GM21619 (cell line): ENCODE measurements at regions not wholly inside any gene's neighbourhood (a gene's known extent, or its start where the extent isn't known, plus 50 kb on each side); places are given as distances from the start of the nearest gene placed in this dataset.
"Not testable (repeated sequence)": the region's sequence is repeated elsewhere in the genome, so short reads cannot be mapped to it uniquely, and the experiment has no call there.

Experiments
- ATAC-seq: cut with Tn5 transposase; IDR thresholded peaks from one replicate; pipeline ENCODE4 v1.9.1; 2021; ENCODE audit not compliant: unreplicated experiment

DNA sequence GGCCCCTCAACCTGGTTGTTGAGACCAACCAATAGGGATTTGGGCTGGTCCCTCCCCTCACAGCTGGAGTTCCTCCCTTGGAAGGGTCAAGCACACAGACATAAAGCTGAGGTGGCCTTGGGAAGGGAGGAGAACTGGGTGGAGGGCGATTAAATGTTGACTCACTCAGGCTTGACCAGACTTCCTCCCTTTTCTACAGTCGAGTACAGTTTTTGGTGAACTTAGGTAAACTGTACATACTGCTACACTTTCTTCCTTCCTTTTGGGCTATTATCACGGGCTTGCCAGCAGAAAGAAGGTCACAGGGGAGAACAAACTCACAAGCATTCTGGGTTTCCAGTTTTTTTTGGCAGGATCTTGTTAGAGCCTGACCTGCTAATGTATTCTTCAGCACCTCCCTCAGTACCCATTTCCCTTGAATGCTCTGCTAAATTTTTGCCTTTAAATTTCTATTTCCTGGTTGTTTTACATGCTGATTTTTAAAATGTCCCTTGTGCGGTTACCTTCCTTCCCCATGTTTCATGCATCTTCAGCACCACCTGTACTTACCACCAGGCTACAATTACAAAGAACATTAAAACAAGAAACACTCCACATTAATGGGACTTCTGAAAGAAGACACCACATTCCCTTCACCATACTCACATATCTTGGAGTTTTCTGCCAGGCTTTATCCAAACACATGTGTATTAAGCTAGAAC, 135.2 kb upstream of the RASGEF1B start:
- ATAC-seq: no peak

DNA sequence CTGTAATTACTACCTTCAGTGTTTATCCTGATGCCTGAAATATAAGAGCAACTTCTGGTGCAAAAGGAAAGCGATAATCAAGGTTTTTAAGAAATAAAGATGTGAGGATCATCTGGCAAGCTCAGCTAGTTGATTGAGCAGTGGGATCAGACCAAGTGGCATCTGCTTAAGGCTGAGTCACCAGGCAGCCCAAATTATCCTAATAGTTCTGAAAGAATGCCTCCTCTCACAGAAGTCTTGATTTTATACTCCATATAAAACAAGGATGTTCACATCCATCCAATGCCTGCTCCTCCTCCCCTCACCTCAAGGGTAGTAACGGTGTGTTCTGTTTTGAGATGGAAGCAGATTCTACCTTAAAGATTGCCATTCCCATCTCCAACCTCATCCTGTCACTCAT, 134.5 kb upstream of the RASGEF1B start:
- ATAC-seq: no peak

DNA sequence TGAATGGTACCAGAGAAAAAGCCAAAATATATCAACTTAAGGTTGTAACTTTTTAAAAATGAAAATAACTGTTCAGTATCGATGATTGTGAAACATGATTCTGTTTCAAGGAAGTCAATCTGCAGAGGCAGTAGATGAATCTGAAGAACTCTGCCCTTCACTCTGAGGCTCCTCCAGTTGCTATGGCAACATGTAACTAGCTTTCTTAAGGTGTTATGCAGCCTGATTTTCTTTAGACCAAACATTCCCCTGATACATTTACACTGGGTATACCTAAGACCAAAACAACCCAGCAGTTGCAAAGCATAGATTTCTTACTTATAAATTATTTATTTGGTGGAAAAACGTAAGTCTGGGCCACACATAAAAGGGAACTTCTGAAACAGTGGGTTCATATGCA, 133.6 kb upstream of the RASGEF1B start:
- no peak for ATAC-seq

DNA sequence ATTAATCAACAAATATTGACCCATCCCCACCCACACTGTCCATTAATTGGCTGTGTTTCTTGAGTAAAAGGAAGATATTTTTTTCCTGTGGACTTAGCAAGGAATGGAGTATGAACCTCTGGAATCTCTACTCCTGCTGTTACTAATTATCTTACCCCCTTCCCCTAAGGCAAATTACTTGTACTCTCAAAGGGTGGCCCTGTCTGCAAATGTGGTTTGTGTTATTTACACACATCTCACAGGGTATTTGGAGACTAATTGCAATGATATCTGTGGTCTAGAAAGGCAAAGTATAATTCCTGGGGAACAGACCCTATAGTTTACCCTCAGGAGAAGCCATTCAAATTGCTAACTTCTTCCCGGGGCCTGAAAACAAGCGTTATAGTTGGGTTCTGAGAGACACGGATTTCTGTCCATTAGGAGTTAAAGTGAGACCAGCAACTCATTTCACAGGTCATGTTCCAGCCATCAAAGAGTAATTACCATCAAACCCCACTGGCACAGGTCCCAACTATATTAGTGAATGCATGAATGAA, 133.0 kb upstream of the RASGEF1B start:
- ATAC-seq: no peak

DNA sequence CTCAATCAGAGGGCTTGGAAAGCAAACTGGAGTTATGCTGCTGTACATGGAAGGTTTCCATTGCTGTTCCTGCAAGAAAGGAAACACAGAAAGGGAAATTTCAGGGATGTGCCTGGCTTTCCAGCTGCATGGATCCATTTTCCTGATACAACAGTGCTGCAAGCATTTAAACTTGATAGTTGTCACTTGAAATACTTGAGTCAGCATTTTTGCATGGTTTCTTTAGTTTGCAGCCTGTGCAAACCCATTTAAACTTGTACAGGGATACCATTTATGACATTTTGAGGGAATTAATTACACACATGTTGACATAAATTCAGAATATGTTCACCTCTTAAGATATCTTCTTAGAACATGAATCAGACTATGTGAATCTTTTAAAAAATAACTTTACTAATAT, 131.1 kb upstream of the RASGEF1B start:
- ATAC-seq: no peak

DNA sequence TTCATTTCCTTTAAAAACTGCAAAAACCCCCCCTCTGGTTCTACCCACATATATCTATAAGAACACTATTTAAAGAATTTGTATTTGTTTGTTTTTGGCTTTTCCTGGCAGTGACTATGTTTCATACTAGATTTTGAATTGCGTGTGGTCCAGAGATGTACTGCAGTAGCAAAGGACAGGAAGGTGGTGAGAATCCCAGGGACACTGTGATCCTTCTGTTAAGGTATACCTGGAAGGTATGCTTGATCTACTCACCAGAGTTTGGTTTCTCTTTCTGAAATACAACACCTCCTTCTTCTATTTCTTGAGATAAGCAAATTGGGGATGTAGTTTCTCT, 129.6 kb upstream of the RASGEF1B start:
- no peak for ATAC-seq

DNA sequence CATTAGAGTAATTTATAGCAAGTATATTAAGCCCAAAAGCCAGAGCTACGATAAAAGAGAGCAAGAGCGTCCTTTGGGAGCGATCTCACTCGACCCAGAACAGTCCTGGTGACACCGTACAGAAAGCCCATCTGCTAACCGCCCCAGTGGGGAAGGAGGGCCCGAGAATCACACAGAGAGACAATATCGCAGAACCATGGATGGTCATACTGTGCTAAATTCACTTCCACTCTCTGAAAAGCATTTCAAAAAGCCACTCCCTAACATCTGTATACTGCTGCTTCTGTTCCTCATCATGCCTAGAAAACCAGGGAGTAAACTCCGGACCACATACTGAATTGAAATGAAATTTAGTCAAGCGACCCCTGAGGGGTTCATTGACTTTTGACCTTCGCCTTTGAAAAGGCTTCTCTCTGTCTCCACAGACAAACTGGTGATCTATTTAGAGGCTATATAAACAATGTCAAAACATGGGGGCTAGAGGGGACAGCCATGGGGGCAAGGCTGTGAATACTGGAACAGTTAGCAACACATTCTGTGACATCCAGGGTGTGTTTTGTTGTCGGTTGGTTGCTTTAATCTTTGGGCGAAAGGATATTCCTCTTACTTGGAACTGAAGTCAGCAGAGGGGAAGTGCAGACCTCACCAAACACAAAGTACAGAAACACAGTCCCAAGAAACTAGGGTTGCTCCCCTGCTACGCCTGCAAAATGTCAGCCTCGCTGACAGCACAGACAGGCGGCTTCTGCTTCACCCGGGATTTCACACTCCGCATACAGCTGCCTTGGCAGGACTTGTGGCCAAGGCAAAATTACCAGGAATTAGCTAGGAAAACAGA, 129.0 kb upstream of the RASGEF1B start:
- no peak for ATAC-seq

DNA sequence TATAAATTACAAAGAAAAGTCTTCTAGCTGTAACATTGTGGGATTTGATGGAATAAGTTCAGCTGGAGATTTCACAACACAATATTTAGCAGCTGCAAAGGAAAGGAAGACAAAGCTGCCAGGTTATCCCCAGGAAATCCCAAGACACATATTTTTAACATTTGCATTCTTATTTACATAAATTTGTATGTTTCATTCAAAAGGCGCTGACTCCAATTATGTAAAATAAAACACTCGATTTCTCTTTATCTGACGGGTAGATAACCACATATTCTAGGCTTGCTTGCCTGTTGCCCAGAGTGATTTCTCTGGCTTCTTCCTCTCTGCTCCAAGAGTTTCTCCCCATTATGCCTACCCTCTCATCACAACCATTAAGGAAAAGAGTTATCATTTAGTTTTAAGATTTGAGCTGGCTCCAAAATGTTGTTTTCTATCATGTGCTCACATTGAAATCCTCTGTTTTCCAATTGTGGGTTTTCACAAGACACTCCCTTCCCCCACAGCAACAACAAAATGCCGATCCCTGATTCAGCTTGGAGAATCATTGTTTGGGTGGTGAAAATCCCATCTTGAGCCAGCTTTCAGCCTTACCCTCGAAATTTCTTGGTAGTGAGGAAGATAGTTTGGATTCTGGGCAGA, 128.2 kb upstream of the RASGEF1B start:
- no peak for ATAC-seq

DNA sequence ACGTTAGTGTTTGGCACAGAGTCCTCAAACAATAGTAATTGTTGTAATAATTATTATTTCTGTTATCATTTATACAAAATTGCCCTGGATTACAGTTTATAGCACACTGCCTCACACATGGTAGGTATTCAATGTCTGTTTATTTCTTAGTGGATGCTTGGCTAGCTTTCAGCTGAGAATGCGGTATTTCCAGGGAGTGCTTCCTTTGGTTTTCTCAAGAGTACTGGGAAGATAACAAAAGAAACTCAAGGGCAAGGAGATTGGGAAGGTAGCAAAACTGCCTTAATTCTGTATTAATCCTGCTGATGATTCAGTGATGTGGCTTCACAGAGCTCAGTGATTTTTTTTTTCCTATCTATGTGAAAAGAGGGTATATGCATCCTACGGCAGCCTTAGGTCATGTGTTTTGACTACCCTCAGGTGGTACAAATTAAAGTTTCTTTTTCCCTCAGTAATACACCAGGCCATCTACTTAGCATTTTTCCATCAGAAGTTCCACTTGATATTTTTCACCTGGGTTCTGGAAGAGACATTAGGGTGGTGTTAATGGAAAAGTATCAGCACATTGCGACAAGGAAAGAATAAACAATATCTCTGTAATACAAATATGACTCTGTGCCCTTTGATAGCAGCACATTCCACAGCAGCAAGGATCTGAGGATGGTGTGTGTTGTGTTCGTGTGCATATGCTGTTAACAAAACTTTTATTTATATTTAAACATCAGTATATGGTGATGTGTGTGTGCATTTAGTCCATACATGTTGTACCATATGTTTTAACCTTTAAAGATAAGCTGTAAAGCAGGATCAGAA, 124.3 kb upstream of the RASGEF1B start:
- ATAC-seq: no peak

DNA sequence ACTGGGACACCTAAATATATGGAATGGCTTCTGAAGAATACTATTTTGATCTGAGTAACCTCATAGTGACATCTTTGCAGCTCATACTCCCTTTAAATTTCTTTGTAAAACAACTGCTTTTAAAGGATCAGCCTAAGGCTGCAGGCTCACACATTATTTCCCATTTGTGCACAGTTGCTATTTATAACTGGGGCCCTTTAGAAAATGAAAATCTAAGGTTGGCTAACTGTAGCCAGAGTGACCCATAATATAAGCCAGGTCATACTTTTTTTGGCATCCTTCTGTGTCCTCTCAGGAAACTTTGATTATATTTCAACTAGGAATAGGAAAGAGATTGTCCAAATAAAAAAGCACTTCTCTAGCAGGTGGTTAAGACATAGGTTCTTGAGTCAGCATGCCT, 123.6 kb upstream of the RASGEF1B start:
- ATAC-seq: no peak

DNA sequence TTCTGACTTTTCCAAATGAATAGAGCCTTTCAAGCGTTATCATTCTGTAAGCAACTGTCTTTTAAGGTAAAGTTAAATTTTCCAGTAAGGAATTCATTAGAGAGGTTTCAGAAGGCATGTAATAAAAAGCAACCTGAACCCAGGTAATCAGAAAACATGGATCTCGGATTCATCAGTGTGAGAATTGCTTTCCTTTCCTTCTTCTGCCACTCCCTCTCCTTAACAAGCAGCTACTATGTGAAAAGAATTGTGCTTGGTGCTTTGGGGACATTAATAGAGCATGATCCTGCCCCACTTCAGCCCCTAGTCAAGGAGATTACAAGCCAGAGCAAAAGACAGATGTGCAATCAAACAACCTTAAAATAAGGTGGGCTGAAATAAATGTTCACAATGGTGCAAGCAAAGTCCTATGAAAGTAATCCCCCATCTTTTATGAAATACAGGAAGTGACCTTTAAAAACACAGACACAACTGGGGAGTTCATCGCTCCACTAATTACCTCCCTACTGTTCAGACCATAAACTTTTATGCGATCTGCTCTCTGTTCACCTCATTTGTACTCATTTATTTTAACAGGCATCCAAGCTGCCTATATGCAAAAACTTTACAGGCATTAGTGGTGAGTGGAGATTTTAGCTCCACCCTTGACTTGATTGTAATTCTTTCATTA, 122.9 kb upstream of the RASGEF1B start:
- ATAC-seq: no peak

DNA sequence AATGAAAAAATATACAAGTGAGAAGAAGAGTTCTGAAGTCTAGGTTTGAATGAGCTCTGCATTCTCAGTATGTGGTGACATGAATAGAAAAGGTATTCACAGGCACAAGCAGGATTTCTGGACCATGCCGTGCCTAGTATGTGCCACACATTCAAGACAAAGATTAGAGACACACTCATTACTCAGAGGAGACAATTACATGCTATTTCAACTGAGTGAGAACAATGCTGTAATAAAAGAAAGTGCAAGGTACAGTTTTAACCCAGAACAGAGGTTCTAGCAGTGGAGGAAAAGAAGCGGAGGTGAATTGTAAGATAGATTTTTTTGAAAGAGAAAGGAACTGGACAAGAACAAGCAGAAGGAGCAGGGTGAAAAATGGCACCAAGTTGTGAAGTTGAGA, 121.0 kb upstream of the RASGEF1B start:
- no peak for ATAC-seq

DNA sequence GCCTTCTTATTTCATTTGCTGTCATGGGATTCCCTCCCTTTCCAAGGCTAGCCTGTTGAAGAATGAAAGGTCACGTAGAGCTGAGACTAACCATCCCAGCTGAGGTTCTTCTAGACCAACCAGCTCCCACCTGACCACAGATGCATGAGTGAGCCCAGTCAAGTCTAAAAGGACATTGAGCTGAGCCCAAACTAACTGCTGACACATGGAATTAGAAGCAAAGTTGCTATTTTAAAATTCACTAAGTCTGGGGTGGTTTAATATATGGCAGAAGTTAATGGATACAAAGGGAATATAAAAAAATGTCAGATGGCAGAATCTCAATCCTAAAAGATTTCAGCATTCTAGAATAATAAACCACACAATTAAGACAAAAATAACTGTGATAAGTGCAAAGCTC, 118.9 kb upstream of the RASGEF1B start:
- no peak for ATAC-seq

DNA sequence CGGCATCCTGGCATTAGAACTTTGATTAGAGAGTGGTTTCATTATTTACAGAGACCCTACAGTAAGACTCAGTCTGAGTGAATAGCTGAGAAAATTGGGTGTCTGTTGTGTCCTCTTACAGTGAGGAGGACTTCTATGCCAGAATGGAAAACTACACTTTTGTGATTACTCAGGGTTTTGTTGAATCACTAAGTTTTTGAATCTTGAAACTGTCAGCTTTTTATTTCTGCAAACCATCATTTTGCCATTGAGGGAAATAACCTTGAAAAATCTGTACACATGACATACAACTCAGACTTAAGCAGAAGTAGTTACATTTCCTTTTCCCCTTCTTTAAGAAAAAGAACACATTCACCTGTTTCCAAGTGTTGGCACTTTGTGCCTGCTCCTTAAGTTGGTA, 117.6 kb upstream of the RASGEF1B start:
- ATAC-seq: no peak

DNA sequence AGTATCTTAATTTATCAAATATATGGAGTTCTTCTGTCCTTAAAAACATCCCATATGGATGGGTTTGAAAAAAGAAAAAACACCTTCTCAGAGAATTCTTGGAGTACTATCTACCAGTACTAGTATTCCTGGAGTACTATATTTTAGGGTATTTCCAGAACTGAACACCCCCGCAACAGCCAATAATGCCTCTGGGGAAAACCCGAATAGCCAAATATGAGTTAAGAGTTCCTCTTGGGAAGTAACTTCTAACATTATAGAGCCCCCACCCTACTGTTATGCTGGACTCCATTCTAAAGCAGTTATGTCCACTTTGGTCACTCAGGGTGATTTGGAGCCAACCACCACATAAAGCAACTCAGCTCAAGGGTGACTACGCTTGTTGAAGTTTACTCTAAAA, 115.0 kb upstream of the RASGEF1B start:
- no peak for ATAC-seq

DNA sequence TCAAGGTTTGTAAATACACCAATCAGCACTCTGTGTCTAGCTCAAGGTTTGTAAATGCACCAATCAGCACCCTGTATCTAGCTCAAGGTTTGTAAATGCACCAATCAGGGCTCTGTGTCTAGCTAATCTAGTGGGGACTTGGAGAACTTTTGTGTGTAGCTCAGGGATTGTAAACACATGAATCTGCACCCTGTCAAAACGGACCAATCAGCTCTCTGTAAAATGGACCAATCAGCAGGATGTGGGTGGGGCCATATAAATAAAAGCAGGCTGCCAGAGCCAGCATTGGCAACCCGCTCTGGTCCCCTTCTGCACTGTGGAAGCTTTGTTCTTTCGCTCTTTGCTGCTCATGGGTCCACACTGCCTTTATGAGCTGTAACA, 109.3 kb upstream of the RASGEF1B start:
- not testable (repeated sequence) for ATAC-seq

DNA sequence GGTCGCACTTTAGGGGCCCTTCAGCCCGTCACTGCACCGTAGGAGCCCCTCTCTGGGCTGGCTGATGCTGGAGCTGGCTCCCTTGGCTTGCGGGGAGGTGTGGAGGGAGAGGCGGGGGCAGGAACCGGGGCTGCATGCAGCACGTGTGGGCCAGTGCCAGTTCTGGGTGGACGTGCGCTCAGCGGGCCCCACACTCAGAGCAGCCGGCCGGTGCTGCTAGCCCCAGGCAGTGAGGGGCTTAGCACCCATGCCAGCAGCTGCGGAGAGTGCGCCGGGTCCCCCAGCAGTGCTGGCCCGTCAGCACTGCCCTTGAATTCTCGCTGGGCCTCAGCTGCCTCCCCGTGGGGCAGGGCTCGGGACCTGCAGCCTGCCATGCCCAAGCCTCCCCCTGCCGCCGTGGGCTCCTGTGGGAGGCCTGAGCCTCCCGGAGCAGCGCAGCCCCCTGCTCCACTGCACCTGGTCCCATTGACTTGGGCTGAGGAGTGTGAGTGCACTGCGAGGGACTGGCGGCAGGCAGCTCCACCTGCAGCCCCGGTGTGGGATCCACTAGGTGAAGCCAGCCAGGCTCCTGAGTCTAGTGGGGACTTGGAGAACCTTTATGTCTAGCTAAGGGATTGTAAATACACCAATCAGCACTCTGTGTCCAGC, 108.8 kb upstream of the RASGEF1B start:
- ATAC-seq: no peak

DNA sequence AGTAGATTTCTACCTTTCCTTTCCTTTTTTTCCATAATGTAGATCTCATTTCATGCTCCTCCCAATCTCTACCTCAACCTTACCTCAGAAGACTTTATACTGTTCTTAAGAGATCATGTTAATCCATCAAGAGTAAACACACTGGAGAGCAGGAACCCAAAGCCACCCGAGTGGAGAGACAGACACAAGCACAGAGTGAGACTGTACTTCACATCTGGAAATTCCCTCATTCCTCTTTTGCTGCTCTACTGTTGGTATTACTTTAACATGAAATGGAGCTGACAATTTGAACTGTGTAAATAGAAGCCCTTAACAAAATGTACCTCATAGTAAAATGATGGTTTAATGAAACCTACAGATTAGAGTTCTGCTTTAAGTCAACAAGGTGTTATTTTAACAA, 105.7 kb upstream of the RASGEF1B start:
- ATAC-seq: no peak

DNA sequence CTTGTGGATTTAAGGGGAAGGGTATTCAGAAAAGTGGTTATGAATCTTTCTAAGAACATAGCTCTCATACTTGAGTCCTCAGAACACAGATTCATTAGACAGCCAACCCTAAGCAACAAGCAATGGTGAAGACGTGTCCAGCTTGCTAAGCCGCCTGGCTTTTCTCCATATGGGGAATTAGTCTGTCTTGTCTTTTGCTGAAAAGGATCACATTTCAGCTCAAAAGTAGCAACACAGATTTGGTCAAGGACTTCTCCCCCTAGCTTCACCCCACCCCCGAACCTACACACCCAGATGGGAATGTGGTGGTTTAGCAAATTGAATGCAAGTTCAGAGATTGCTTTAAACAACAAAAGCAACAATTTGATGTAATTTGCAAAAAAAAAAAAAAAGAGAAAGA, 103.3 kb upstream of the RASGEF1B start:
- ATAC-seq: no peak

DNA sequence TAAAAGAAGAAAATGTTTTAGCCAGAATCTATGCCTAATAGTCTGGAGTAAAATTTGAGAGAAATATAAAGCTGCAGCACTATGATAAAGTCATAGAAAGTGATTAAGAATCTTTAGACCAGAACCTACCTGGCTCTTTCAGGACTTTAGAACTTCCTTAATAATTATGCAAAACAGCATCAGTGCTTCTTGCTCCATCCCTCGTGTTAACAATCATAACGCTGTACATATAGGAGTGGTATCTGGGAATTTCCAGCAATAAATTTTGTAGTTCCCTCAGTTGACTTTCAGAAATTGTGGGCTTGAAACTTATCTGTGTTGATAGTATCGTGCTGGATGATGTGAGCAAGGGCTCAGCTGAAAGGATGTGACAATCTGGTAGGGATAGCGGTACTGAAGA, 102.1 kb upstream of the RASGEF1B start:
- no peak for ATAC-seq
